ENCODE measurements at regions not wholly inside any gene's neighbourhood (a gene's known extent, or its start where the extent isn't known, plus 50 kb on each side); places are given as distances from the start of the nearest gene placed in this dataset.

DNA sequence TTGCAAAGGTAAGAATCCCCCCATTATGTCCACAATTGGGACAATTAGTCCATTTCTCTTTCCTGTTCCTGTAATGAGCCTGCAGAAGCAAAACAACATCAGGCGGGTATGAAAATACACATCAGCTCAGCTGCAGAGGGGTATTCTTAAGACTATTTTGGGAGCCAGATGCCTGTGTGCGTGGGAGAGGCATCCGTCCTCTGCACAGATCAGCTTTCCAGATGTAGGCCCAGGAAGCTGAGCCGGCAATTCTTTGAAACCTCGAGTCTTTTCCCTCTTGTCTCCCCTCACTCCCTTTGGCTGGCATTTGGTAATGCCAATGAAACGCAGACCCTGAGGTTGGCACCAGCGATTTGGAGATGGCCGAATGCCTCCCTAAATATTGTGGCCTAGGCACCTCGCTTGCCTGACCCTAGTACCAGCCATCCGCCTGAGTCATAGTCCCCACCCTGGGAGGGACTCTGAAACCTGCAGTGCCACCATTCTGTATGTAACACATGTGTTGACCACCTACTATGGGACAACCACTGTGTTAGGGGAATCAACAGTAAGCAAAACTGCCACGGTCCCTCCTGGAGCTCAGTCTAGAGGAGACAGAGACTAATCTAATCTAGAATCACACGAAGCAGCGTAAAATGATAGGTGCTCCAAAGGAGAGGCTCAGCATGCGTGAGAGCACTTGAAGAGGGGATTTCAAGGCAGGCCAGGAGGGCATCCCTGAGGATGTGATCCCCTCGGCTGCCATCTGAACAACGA, 603.0 kb downstream of the MATN1 start:
- no peaks in the 10 kb centered on the region for H3K9me3 ChIP-seq (ENCODE audit: low read depth)
- H3K4me3 ChIP-seq = no peak overlapping the region
- H2AFZ ChIP-seq (replicated peaks) = no peak overlapping the region
- H3K27me3 ChIP-seq = no peaks in the 10 kb centered on the region
- H3K36me3 Mint-ChIP-seq = no peaks in the 10 kb centered on the region
- H3K27ac Mint-ChIP-seq = peak overlapping the region; percentile 28
- DNase-seq (ENCODE audit: low spot score) = no peak
- no peak overlapping the region for H3K4me3 Mint-ChIP-seq
- no peaks in the 10 kb centered on the region for H3K79me2 ChIP-seq (ENCODE audit: low read depth)
- no peaks in the 10 kb centered on the region for H3F3A ChIP-seq (ENCODE audit: low read depth)
- no peaks in the 10 kb centered on the region for H3K36me3 ChIP-seq
- H3K9ac ChIP-seq = no peak overlapping the region
- H3K27me3 Mint-ChIP-seq (ENCODE audit: insufficient read depth, low read depth) = peaks cover 9% of the 10 kb centered on the region
- H3K27ac ChIP-seq = no peak overlapping the region
- no peaks in the 10 kb centered on the region for H3K9me3 Mint-ChIP-seq
- H4K20me1 ChIP-seq (ENCODE audit: low read depth) = no peaks in the 10 kb centered on the region
- H3K4me1 Mint-ChIP-seq = no peaks in the 10 kb centered on the region
- no peaks in the 10 kb centered on the region for H3K4me1 ChIP-seq
- TF ChIP-seq EZH2phosphoT487 (IDR thresholded peaks at IDR 0.05) (no peak), EZH2 (IDR thresholded peaks at IDR 0.05) (no peak)
- TF ChIP-seq, protein P1, sequence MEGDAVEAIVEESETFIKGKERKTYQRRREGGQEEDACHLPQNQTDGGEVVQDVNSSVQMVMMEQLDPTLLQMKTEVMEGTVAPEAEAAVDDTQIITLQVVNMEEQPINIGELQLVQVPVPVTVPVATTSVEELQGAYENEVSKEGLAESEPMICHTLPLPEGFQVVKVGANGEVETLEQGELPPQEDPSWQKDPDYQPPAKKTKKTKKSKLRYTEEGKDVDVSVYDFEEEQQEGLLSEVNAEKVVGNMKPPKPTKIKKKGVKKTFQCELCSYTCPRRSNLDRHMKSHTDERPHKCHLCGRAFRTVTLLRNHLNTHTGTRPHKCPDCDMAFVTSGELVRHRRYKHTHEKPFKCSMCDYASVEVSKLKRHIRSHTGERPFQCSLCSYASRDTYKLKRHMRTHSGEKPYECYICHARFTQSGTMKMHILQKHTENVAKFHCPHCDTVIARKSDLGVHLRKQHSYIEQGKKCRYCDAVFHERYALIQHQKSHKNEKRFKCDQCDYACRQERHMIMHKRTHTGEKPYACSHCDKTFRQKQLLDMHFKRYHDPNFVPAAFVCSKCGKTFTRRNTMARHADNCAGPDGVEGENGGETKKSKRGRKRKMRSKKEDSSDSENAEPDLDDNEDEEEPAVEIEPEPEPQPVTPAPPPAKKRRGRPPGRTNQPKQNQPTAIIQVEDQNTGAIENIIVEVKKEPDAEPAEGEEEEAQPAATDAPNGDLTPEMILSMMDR (IDR thresholded peaks at IDR 0.05) = no peak
- H3K4me2 ChIP-seq = no peak overlapping the region

DNA sequence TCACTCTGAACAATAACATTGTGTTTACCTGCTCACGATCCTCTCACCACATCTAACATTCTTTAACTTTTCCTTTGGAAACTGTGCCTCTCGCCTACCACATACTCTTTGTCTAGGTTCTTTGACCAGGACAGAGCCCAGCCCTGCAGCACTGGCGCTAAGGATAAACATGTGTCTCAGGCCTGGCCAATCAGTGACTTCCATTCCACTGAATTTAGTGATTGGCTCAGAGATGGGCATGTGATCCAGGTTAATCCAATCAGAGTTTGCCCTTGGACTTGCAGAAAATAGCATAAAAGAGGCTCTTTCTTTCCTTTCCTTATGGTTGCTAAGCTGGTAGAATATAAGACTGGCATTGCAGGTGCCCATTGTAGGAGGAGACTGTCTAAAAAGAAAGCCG, 605.7 kb downstream of the MATN1 start:
- H3K4me3 ChIP-seq = no peak overlapping the region
- H3K9me3 Mint-ChIP-seq = no peaks in the 10 kb centered on the region
- H2AFZ ChIP-seq (replicated peaks) = no peak overlapping the region
- no peaks in the 10 kb centered on the region for H4K20me1 ChIP-seq (ENCODE audit: low read depth)
- no peaks in the 10 kb centered on the region for H3K27me3 ChIP-seq
- TF ChIP-seq, protein P1 (IDR thresholded peaks at IDR 0.05) = no peak
- TF ChIP-seq EZH2 (IDR thresholded peaks at IDR 0.05) (no peak), EZH2phosphoT487 (IDR thresholded peaks at IDR 0.05) (no peak)
- no peak overlapping the region for H3K27ac ChIP-seq
- H3K79me2 ChIP-seq (ENCODE audit: low read depth) = no peaks in the 10 kb centered on the region
- no peaks in the 10 kb centered on the region for H3F3A ChIP-seq (ENCODE audit: low read depth)
- no peaks in the 10 kb centered on the region for H3K36me3 Mint-ChIP-seq
- H3K9me3 ChIP-seq (ENCODE audit: low read depth) = no peaks in the 10 kb centered on the region
- H3K36me3 ChIP-seq = no peaks in the 10 kb centered on the region
- no peak overlapping the region for H3K4me2 ChIP-seq
- H3K4me1 Mint-ChIP-seq = no peaks in the 10 kb centered on the region
- H3K27me3 Mint-ChIP-seq (ENCODE audit: insufficient read depth, low read depth) = peaks cover 12% of the 10 kb centered on the region
- no peak overlapping the region for H3K27ac Mint-ChIP-seq
- no peaks in the 10 kb centered on the region for H3K4me1 ChIP-seq
- H3K9ac ChIP-seq = no peak overlapping the region
- DNase-seq (ENCODE audit: low spot score) = no peak
- H3K4me3 Mint-ChIP-seq = no peak overlapping the region

DNA sequence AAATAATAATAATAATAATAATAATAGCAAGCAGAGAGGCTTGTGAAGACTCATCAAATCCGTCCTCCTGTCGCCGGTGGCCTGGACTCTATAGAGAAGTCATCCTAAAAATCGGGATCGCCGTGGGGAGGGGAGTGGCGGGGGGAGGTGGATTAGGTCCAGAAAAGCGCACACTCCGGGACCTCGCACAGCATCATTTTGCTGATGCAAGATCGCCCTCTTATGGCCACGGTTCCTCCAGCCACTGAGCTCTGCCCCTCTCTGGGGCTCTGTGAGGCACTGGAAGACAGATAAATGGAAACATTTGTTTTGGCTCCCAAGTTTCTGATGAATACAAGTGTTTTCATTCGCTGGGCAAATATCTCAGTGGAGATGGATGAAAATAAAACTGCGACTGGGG, 612.0 kb downstream of the MATN1 start:
- Mint-ChIP-seq H3K4me3 (no peak overlapping the region), H3K36me3 (no peaks in the 10 kb centered on the region), H3K27ac (no peak overlapping the region), H3K27me3 (ENCODE audit: insufficient read depth, low read depth) (peaks cover 12% of the 10 kb centered on the region), H3K9me3 (no peaks in the 10 kb centered on the region), H3K4me1 (peaks cover 4% of the 10 kb centered on the region)
- DNase-seq (ENCODE audit: low spot score) = peak; percentile 85
- H3K27me3 ChIP-seq = peaks cover 8% of the 10 kb centered on the region
- H4K20me1 ChIP-seq (ENCODE audit: low read depth) = no peaks in the 10 kb centered on the region
- TF ChIP-seq, protein P1 (IDR thresholded peaks at IDR 0.05) = peak; percentile 74
- TF ChIP-seq EZH2phosphoT487 (IDR thresholded peaks at IDR 0.05) = no peak
- H2AFZ ChIP-seq (replicated peaks) = no peak overlapping the region
- H3K79me2 ChIP-seq (ENCODE audit: low read depth) = no peaks in the 10 kb centered on the region
- H3K4me2 ChIP-seq = peak overlapping the region; percentile 49
- no peaks in the 10 kb centered on the region for H3F3A ChIP-seq (ENCODE audit: low read depth)
- H3K9ac ChIP-seq = no peak overlapping the region
- peak overlapping the region; percentile 5 for H3K4me3 ChIP-seq
- H3K36me3 ChIP-seq = no peaks in the 10 kb centered on the region
- H3K4me1 ChIP-seq = peaks cover 8% of the 10 kb centered on the region
- H3K27ac ChIP-seq = no peak overlapping the region
- no peaks in the 10 kb centered on the region for H3K9me3 ChIP-seq (ENCODE audit: low read depth)

Measured in neural progenitor cell (in vitro differentiated cells).